HPDE6-E6E7 (cell line): ENCODE measurements at regions not wholly inside any gene's neighbourhood (a gene's known extent, or its start where the extent isn't known, plus 50 kb on each side); places are given as distances from the start of the nearest gene placed in this dataset.
A peak's percentile ranks its signal among the peaks of the same experiment; 100 is the strongest.
"Not testable (repeated sequence)": the region's sequence is repeated elsewhere in the genome, so short reads cannot be mapped to it uniquely, and the experiment has no call there.

Source experiments
- DNase-seq: peaks from one replicate; pipeline ENCODE4 v3.0.0; 2011; ENCODE audit warnings: missing footprints; ENCODE audit errors: extremely low spot score

- DNase-seq: peak; percentile 15
Measured at GRCh38 chr11:98531576-98531975, 489.2 kb upstream of the CNTN5 start.

- DNase-seq: no peak
Measured at GRCh38 chr11:98536023-98536422, 484.7 kb upstream of the CNTN5 start.

- not testable (repeated sequence) for DNase-seq
Measured at GRCh38 chr11:98538358-98538757, 482.4 kb upstream of the CNTN5 start.

GRCh38 chr11:98545544-98546175 is 475.1 kb upstream of the CNTN5 start:
- DNase-seq: no peak

- DNase-seq: no peak
Measured at GRCh38 chr11:98549571-98549970, 471.2 kb upstream of the CNTN5 start.

- DNase-seq: no peak
Measured at GRCh38 chr11:98559961-98560360, 460.8 kb upstream of the CNTN5 start.

- peak; percentile 6 for DNase-seq
Measured at GRCh38 chr11:98561252-98561651, 459.5 kb upstream of the CNTN5 start.

GRCh38 chr11:98561877-98562395 is 458.8 kb upstream of the CNTN5 start:
- no peak for DNase-seq

GRCh38 chr11:98564233-98564632 is 456.5 kb upstream of the CNTN5 start:
- no peak for DNase-seq

GRCh38 chr11:98564881-98565280 is 455.9 kb upstream of the CNTN5 start:
- no peak for DNase-seq

GRCh38 chr11:98565311-98565710 is 455.4 kb upstream of the CNTN5 start:
- DNase-seq: no peak

GRCh38 chr11:98566978-98567377 is 453.8 kb upstream of the CNTN5 start:
- no peak for DNase-seq

GRCh38 chr11:98568013-98568412 is 452.7 kb upstream of the CNTN5 start:
- peak; percentile 26 for DNase-seq

- DNase-seq: no peak
Measured at GRCh38 chr11:98572941-98573340, 447.8 kb upstream of the CNTN5 start.

GRCh38 chr11:98587884-98588283 is 432.9 kb upstream of the CNTN5 start:
- no peak for DNase-seq

GRCh38 chr11:98589967-98590366 is 430.8 kb upstream of the CNTN5 start:
- no peak for DNase-seq

GRCh38 chr11:98600103-98600502 is 420.6 kb upstream of the CNTN5 start:
- no peak for DNase-seq

GRCh38 chr11:98600786-98601773 is 419.7 kb upstream of the CNTN5 start:
- DNase-seq: no peak

- peak; percentile 32 for DNase-seq
Measured at GRCh38 chr11:98616098-98616655, 404.6 kb upstream of the CNTN5 start.

GRCh38 chr11:98621767-98622166 is 399.0 kb upstream of the CNTN5 start:
- DNase-seq: no peak

- DNase-seq: no peak
Measured at GRCh38 chr11:98625526-98625925, 395.2 kb upstream of the CNTN5 start.

GRCh38 chr11:98630736-98631135 is 390.0 kb upstream of the CNTN5 start:
- DNase-seq: no peak
